GM12873 (cell line): ENCODE measurements at regions not wholly inside any gene's neighbourhood (a gene's known extent, or its start where the extent isn't known, plus 50 kb on each side); places are given as distances from the start of the nearest gene placed in this dataset.

ENCODE experiments used
- CTCF ChIP-seq: IDR thresholded peaks from 2 replicates; pipeline ENCODE4 v1.5.1; 2012; ENCODE audit warnings: low read depth, mild to moderate bottlenecking, moderate library complexity, low read length, control low read depth; ENCODE audit not compliant: insufficient read depth; ENCODE audit errors: missing control alignments

- TF ChIP-seq CTCF, result no peak
These were observed 894.3 kb downstream of the DIAPH3 start for GRCh38 chr13:59269476-59269875.

GRCh38 chr13:59270327-59270726, 893.4 kb downstream of the DIAPH3 start:
- no peak for TF ChIP-seq CTCF

- no peak for TF ChIP-seq CTCF
These were observed 888.6 kb downstream of the DIAPH3 start for GRCh38 chr13:59274958-59275727.

DNA sequence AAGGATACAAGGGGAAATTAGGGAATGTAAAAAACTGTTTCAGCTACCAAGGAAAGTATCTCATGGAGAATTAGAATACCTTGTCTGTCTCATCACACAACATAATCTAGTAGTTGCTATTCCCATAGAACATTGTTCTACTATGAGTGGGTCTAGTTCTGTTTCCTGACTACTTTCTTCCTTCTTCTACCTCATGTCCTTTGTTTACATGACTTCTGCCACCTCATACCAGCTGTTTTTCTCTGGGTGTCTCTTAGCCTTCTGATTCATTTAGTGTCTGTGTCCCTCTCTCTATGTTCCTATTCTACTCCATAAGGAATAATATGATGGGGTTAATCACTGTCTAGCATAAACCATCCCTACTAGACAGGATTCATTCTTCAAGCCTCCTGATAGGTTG, 887.3 kb downstream of the DIAPH3 start:
- no peak for TF ChIP-seq CTCF

GRCh38 chr13:59277106-59277505, 886.6 kb downstream of the DIAPH3 start:
- TF ChIP-seq CTCF, result no peak

- TF ChIP-seq CTCF, result no peak
These were observed 884.7 kb downstream of the DIAPH3 start for GRCh38 chr13:59279028-59279427.

- no peak for TF ChIP-seq CTCF
These were observed 884.2 kb downstream of the DIAPH3 start for GRCh38 chr13:59279576-59279975.
